AG04449 (cell line): ENCODE measurements at regions not wholly inside any gene's neighbourhood (a gene's known extent, or its start where the extent isn't known, plus 50 kb on each side); places are given as distances from the start of the nearest gene placed in this dataset.
"Not testable (repeated sequence)": the region's sequence is repeated elsewhere in the genome, so short reads cannot be mapped to it uniquely, and the experiment has no call there.

Experiments
- CTCF ChIA-PET: fragments of 350-600 bp; formaldehyde crosslinking; extraction: SDS; loops from one replicate; lab custom pipeline; 2021; ENCODE audit warnings: antibody characterized with exemption; lab: Yijun Ruan, JAX
- POLR2A ChIA-PET: fragments of 400-600, 350-600 bp; formaldehyde crosslinking; extraction: SDS; loops from one replicate; lab custom pipeline; 2020; ENCODE audit warnings: antibody characterized with exemption, inconsistent platforms; lab: Yijun Ruan, JAX
- DNase-seq: peaks from one replicate; pipeline ENCODE4 v3.0.0-alpha.2; 2010; ENCODE audit warnings: low read depth, low spot score
- H3K4me3 ChIP-seq: 2 replicates; pipeline ENCODE4 v1.5.1; 2011; ENCODE audit warnings: low read depth, mild to moderate bottlenecking, control low read depth, low read length
- CTCF ChIP-seq: IDR thresholded peaks from one replicate; pipeline ENCODE4 v1.5.1; 2011; ENCODE audit warnings: mild to moderate bottlenecking, moderate library complexity, low read length, control low read depth, inconsistent platforms; ENCODE audit not compliant: insufficient read depth; ENCODE audit errors: missing control alignments

- no peak for TF ChIP-seq CTCF
- DNase-seq, result no peak
- ChIA-PET POLR2A (no interaction called here), CTCF (no interaction called here)
- no peak overlapping the region for H3K4me3 ChIP-seq
Observed at GRCh38 chr5:60036192-60036938, 142.8 kb upstream of the PDE4D start.

GRCh38 chr5:60026161-60026560, 132.6 kb upstream of the PDE4D start:
- CTCF ChIA-PET, result no interaction called here
- POLR2A ChIA-PET, result no interaction called here

GRCh38 chr5:60024104-60024503, 130.6 kb upstream of the PDE4D start:
- TF ChIP-seq CTCF, result no peak
- H3K4me3 ChIP-seq, result no peak overlapping the region
- DNase-seq, result no peak
- ChIA-PET POLR2A (no interaction called here), CTCF (no interaction called here)

More at GRCh38 chr5:60026161-60026560, 132.6 kb upstream of the PDE4D start:
- no peak for TF ChIP-seq CTCF
- peak; percentile 60 for DNase-seq
- H3K4me3 ChIP-seq, result no peak overlapping the region

GRCh38 chr5:60023255-60023654, 129.7 kb upstream of the PDE4D start:
- POLR2A ChIA-PET, result no interaction called here
- CTCF ChIA-PET, result no interaction called here
- H3K4me3 ChIP-seq, result no peak overlapping the region
- DNase-seq, result peak; percentile 24
- no peak for TF ChIP-seq CTCF

- ChIA-PET POLR2A (no interaction called here), CTCF (interaction anchor here (2.3 kb wide), 1 partner anchor 11 kb away, joined by 7 read pairs; no protein-coding TSS in a partner anchor)
- DNase-seq, result no peak
- H3K4me3 ChIP-seq, result no peak overlapping the region
- TF ChIP-seq CTCF, result no peak
Observed at GRCh38 chr5:60020457-60020856, 126.9 kb upstream of the PDE4D start.

GRCh38 chr5:60018960-60019359, 125.4 kb upstream of the PDE4D start:
- H3K4me3 ChIP-seq, POLR2A ChIA-PET, DNase-seq: not testable (repeated sequence)
- CTCF ChIA-PET, result interaction anchor here (2.3 kb wide), 1 partner anchor 9 kb away, joined by 7 read pairs; no protein-coding TSS in a partner anchor

- no peak for TF ChIP-seq CTCF
- no peak for DNase-seq
- POLR2A ChIA-PET, result no interaction called here
- CTCF ChIA-PET, result no interaction called here
- H3K4me3 ChIP-seq, result no peak overlapping the region
Observed at GRCh38 chr5:60018091-60018490, 124.6 kb upstream of the PDE4D start.
